A673 (cell line): ENCODE measurements at regions not wholly inside any gene's neighbourhood (a gene's known extent, or its start where the extent isn't known, plus 50 kb on each side); places are given as distances from the start of the nearest gene placed in this dataset.

Source experiments
- BruUV-seq: library from RNA; stranded (reverse); fragments of 400-500 nt; replicated peaks from 2 replicates; lab custom pipeline; 2021; lab: Mats Ljungman, UMichigan
- CTCF ChIA-PET: fragments of 300-600 bp; sonication (Branson Sonifier 250); formaldehyde crosslinking; loops from one replicate; lab custom pipeline; 2022; ENCODE audit warnings: antibody characterized with exemption; lab: Charles Lee
- POLR2A ChIA-PET: fragments of 300-600 bp; sonication (Branson Sonifier 250); formaldehyde crosslinking; loops from one replicate; lab custom pipeline; 2022; ENCODE audit warnings: antibody characterized with exemption; ENCODE audit not compliant: low non-redundant PET; lab: Charles Lee
- DNase-seq: peaks from one replicate; pipeline ENCODE4 v3.0.0-alpha.2; 2015; ENCODE audit warnings: low spot score
- H3K27ac ChIP-seq: fragments of 200-600 bp; sonication (generic); 2 replicates; pipeline ENCODE4 v1.5.1; 2016; ENCODE audit warnings: mixed run types, low read depth, mild to moderate bottlenecking, mixed read lengths, antibody characterized with exemption, low read length; ENCODE audit not compliant: poor library complexity, severe bottlenecking
- H3K27me3 ChIP-seq: fragments of 200-600 bp; sonication (generic); replicated peaks from 2 replicates; pipeline ENCODE4 v1.6.1; 2017; ENCODE audit warnings: mixed run types, low read depth, mild to moderate bottlenecking, mixed read lengths, antibody characterized with exemption, low read length; ENCODE audit not compliant: insufficient read depth, poor library complexity
- H3K36me3 ChIP-seq: fragments of 200-600 bp; sonication (generic); 2 replicates; pipeline ENCODE4 v1.6.1; 2016; ENCODE audit warnings: mixed run types, mild to moderate bottlenecking, mixed read lengths, antibody characterized with exemption, low read length; ENCODE audit not compliant: insufficient read depth, poor library complexity, severe bottlenecking
- H3K4me1 ChIP-seq: fragments of 200-600 bp; sonication (generic); 2 replicates; pipeline ENCODE4 v1.6.1; 2017; ENCODE audit warnings: mixed run types, mild to moderate bottlenecking, mixed read lengths, antibody characterized with exemption, low read length; ENCODE audit not compliant: insufficient read depth, poor library complexity, severe bottlenecking
- H3K4me3 ChIP-seq: fragments of 200-600 bp; sonication (generic); 2 replicates; pipeline ENCODE4 v1.5.1; 2016; ENCODE audit warnings: low read depth, mixed run types, mild to moderate bottlenecking, mixed read lengths, low read length; ENCODE audit not compliant: poor library complexity, severe bottlenecking
- H3K9me3 ChIP-seq: fragments of 200-600 bp; sonication (generic); 2 replicates; pipeline ENCODE4 v1.6.1; 2016; ENCODE audit warnings: mixed run types, low read depth, mild to moderate bottlenecking, mixed read lengths, antibody characterized with exemption, low read length; ENCODE audit not compliant: poor library complexity, severe bottlenecking
- CTCF ChIP-seq: fragments of 300-800, 200-600 bp; sonication (generic); conservative IDR thresholded peaks from 2 replicates; pipeline ENCODE4 v1.5.1; 2017; ENCODE audit warnings: low read depth, mild to moderate bottlenecking, antibody characterized with exemption, low read length, moderate library complexity, mixed read lengths
- EZH2 ChIP-seq: fragments of 200-600 bp; sonication (generic); IDR thresholded peaks from 2 replicates; pipeline ENCODE4 v1.6.1; 2017; ENCODE audit warnings: borderline replicate concordance, low read depth, mild to moderate bottlenecking, mixed read lengths, antibody characterized with exemption, low read length; ENCODE audit not compliant: poor library complexity, severe bottlenecking
- intact Hi-C: fragments of 100-400 bp; cut with micrococcal nuclease; formaldehyde crosslinking; loops from one replicate; pipeline ENCODE4 v1.10.0; 2022; ENCODE audit not compliant: unreplicated experiment

- no TSS peak for BruUV-seq
- no peak for DNase-seq
- TF ChIP-seq EZH2 = no peak
- no peak for TF ChIP-seq CTCF
- intact Hi-C loops = no loop called here
- ChIA-PET POLR2A (no interaction called here), CTCF (no interaction called here)
- H3K36me3 ChIP-seq = no peaks in the 10 kb centered on the region
- H3K27me3 ChIP-seq = no peaks in the 10 kb centered on the region
- H3K4me1 ChIP-seq = no peaks in the 10 kb centered on the region
- no peak overlapping the region for H3K27ac ChIP-seq
- H3K9me3 ChIP-seq = no peaks in the 10 kb centered on the region
- no peak overlapping the region for H3K4me3 ChIP-seq
These were observed 1382.0 kb downstream of the FAM133A start for GRCh38 chrX:95055991-95056390.

DNA sequence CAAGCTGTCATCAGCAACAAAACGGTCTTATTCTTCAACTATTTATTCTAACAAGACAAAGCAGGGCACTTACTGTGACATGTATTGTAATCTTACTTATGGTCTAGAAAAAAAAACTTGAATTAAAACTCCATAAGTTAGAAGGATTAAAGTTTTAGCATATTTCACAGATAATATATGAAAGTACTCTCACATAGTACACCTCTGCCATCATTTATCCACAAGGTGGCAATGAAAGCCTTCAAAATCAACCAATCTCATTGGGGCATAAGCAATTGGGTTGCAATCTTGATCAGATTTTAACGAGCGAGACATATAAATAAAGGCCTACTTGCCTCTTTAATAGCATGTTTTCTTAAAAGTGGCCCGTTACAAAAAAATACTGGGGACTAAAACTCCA is 1382.9 kb downstream of the FAM133A start:
- no peak for DNase-seq
- Histone ChIP-seq H3K36me3 (no peaks in the 10 kb centered on the region), H3K4me1 (no peaks in the 10 kb centered on the region), H3K27ac (no peak overlapping the region), H3K9me3 (no peaks in the 10 kb centered on the region), H3K4me3 (no peak overlapping the region), H3K27me3 (no peaks in the 10 kb centered on the region)
- no peak for TF ChIP-seq EZH2
- TF ChIP-seq CTCF = 0 out of 2 replicates have a peak, but pooled peaks have one; percentile 21
- ChIA-PET CTCF (no interaction called here), POLR2A (no interaction called here)
- intact Hi-C loops = no loop called here
- no TSS peak for BruUV-seq

DNA sequence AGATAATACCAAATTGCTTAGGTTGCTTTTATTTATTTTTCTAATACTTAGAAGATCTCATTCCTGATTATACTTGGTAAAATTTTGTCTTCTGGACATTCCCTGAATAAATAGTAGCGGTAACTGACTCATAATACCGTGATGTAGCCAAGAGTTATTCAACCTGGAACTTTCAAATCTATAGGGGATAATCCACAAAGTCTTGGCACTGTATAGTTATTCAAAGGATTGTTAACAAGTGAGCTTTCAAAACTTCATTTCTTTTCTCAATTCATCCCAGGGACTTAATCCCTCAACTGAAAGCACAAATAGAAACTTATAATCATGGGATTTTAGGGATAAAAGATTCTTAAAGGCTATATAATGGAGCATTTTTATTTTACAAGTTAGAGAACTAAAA is 1383.3 kb downstream of the FAM133A start:
- DNase-seq = no peak
- TF ChIP-seq EZH2 = no peak
- TF ChIP-seq CTCF = no peak
- BruUV-seq = no TSS peak
- intact Hi-C loops = no loop called here
- Histone ChIP-seq H3K27me3 (no peaks in the 10 kb centered on the region), H3K4me3 (no peak overlapping the region), H3K4me1 (no peaks in the 10 kb centered on the region), H3K27ac (no peak overlapping the region), H3K9me3 (no peaks in the 10 kb centered on the region), H3K36me3 (no peaks in the 10 kb centered on the region)
- POLR2A ChIA-PET = no interaction called here
- CTCF ChIA-PET = no interaction called here
